HCT116 (cell line): ENCODE measurements at regions not wholly inside any gene's neighbourhood (a gene's known extent, or its start where the extent isn't known, plus 50 kb on each side); places are given as distances from the start of the nearest gene placed in this dataset.

Experiments used
- ATAC-seq: fragments of 200-7000 bp; cut with Tn5 transposase; 2 replicates; pipeline ENCODE4 v1.9.1; 2020; ENCODE audit warnings: mild to moderate bottlenecking, moderate library complexity
- BruUV-seq: library from RNA; stranded (reverse); fragments of 400-500 nt; replicated peaks from 2 replicates; lab custom pipeline; 2021; lab: Mats Ljungman, UMichigan
- CTCF ChIA-PET: fragments of 300-600 bp; sonication (Branson Sonifier 250); formaldehyde crosslinking; loops from one replicate; lab custom pipeline; 2021; ENCODE audit warnings: antibody characterized with exemption; lab: Charles Lee
- POLR2A ChIA-PET: fragments of 300-600, 350-600 bp; sonication (Branson Sonifier 250); formaldehyde crosslinking; loops from one replicate; lab custom pipeline; 2021; ENCODE audit warnings: antibody characterized with exemption; lab: Charles Lee
- RAD21 ChIA-PET, 2 experiments: fragments of 300-600 bp; sonication (Branson Sonifier 250); formaldehyde crosslinking; loops; one replicate each; lab custom pipeline; 2023; ENCODE audit warnings: low total read pairs in 2 of 2; ENCODE audit not compliant: uncharacterized antibody in 2 of 2, unreplicated experiment in 2 of 2, low non-redundant PET in 1 of 2; lab: Charles Lee
- DNase-seq: peaks from one replicate; pipeline ENCODE4 v3.0.0-alpha.2; 2010; ENCODE audit warnings: low read depth, low spot score
- H2AFZ ChIP-seq: fragments of 200-600 bp; shearing (Covaris generic), sonication (generic); 2 replicates; pipeline ENCODE4 v1.6.1; 2017; ENCODE audit warnings: low read depth, mixed run types, mixed read lengths, antibody characterized with exemption, low read length; ENCODE audit not compliant: poor library complexity, severe bottlenecking
- H3K27ac ChIP-seq: 2 replicates; pipeline ENCODE4 v1.5.1; 2012; ENCODE audit warnings: low read depth, low read length
- H3K27me3 ChIP-seq: fragments of 200-600 bp; sonication (generic); 2 replicates; pipeline ENCODE4 v1.6.1; 2016; ENCODE audit warnings: mixed run types, low read length, mixed read lengths; ENCODE audit not compliant: insufficient read depth
- H3K36me3 ChIP-seq, 2 experiments: fragments of 200-500 bp in 1 of 2; fragments of 200-600 bp in 1 of 2; sonication (Bioruptor generic) in 1 of 2; sonication (generic) in 1 of 2; 2 replicates each; pipeline versions ENCODE4 v1.5.1 to v1.6.1; 2014 to 2016; ENCODE audit warnings: low read length in 2 of 2, inconsistent platforms in 1 of 2, mixed read lengths in 1 of 2, mixed run types in 1 of 2; ENCODE audit not compliant: insufficient read depth in 2 of 2, control insufficient read depth in 1 of 2
- H3K4me1 ChIP-seq, 2 experiments: fragments of 200-600 bp in 1 of 2; sonication (generic) in 1 of 2; 2 replicates each; pipeline versions ENCODE4 v1.5.1 to v1.6.1; 2012 to 2017; ENCODE audit warnings: low read length in 2 of 2, inconsistent platforms in 1 of 2, mild to moderate bottlenecking in 1 of 2, mixed read lengths in 1 of 2, mixed run types in 1 of 2, moderate library complexity in 1 of 2; ENCODE audit not compliant: insufficient read depth in 2 of 2, control insufficient read depth in 1 of 2
- H3K4me2 ChIP-seq: fragments of 200-600 bp; sonication (generic); 2 replicates; pipeline ENCODE4 v1.6.1; 2017; ENCODE audit warnings: mixed run types, low read length, mixed read lengths
- H3K4me3 ChIP-seq, 2 experiments: fragments of 200-600 bp in 1 of 2; sonication (generic) in 1 of 2; replicated peaks in 1 of 2; 2 replicates each; pipeline ENCODE4 v1.5.1; 2011 to 2016; ENCODE audit warnings: low read length in 2 of 2, control low read depth in 1 of 2, low read depth in 1 of 2, mild to moderate bottlenecking in 1 of 2, mixed read lengths in 1 of 2, mixed run types in 1 of 2
- H3K79me2 ChIP-seq: fragments of 200-600 bp; sonication (generic); 2 replicates; pipeline ENCODE4 v1.6.1; 2017; ENCODE audit warnings: mild to moderate bottlenecking, mixed run types, low read length, moderate library complexity, mixed read lengths; ENCODE audit not compliant: insufficient read depth
- H3K9ac ChIP-seq: fragments of 200-600 bp; sonication (generic); 2 replicates; pipeline ENCODE4 v1.6.1; 2016; ENCODE audit warnings: low read length, mixed read lengths
- H3K9me2 ChIP-seq: fragments of 200-600 bp; sonication (generic), shearing (Covaris generic); 2 replicates; pipeline ENCODE4 v1.6.1; 2017; ENCODE audit warnings: mixed run types, mild to moderate bottlenecking, moderate library complexity; ENCODE audit not compliant: insufficient read depth
- H3K9me3 ChIP-seq, 2 experiments: fragments of 200-500 bp in 1 of 2; fragments of 200-600 bp in 1 of 2; sonication (Bioruptor generic) in 1 of 2; sonication (generic) in 1 of 2; 2 replicates each; pipeline ENCODE4 v1.6.1; 2014 to 2017; ENCODE audit warnings: low read length in 2 of 2, mixed read lengths in 2 of 2, inconsistent platforms in 1 of 2, low read depth in 1 of 2, mild to moderate bottlenecking in 1 of 2, mixed run types in 1 of 2, moderate library complexity in 1 of 2; ENCODE audit not compliant: control insufficient read depth in 1 of 2, insufficient read depth in 1 of 2
- H4K20me1 ChIP-seq: fragments of 200-600 bp; sonication (generic), shearing (Covaris generic); 2 replicates; pipeline ENCODE4 v1.6.1; 2017; ENCODE audit warnings: mixed run types, mild to moderate bottlenecking, moderate library complexity; ENCODE audit not compliant: insufficient read depth
- CEBPB ChIP-seq: IDR thresholded peaks from 2 replicates; pipeline ENCODE4 v1.6.1; 2012; ENCODE audit warnings: low read depth
- EZH2 ChIP-seq: fragments of 200-600 bp; sonication (generic); IDR thresholded peaks from 2 replicates; pipeline ENCODE4 v1.6.1; 2017; ENCODE audit warnings: antibody characterized with exemption, mixed run types
- EZH2phosphoT487 ChIP-seq: fragments of 200-600 bp; IDR thresholded peaks from 2 replicates; pipeline ENCODE4 v1.6.1; 2018; ENCODE audit warnings: antibody characterized with exemption, borderline replicate concordance
- FOSL1 ChIP-seq: IDR thresholded peaks from 2 replicates; pipeline ENCODE4 v1.6.1; 2012; ENCODE audit warnings: low read depth
- JUND ChIP-seq: IDR thresholded peaks from 2 replicates; pipeline ENCODE4 v1.6.1; 2012
- POLR2AphosphoS5 ChIP-seq: IDR thresholded peaks from 2 replicates; pipeline ENCODE4 v1.6.1; 2011; ENCODE audit warnings: mild to moderate bottlenecking, low read depth, low read length, moderate library complexity
- RAD21 ChIP-seq: IDR thresholded peaks from 2 replicates; pipeline ENCODE4 v1.6.1; 2012; ENCODE audit warnings: low read depth, mild to moderate bottlenecking
- REST ChIP-seq: IDR thresholded peaks from 2 replicates; pipeline ENCODE4 v1.6.1; 2012; ENCODE audit warnings: low read depth
- SP1 ChIP-seq: IDR thresholded peaks from 2 replicates; pipeline ENCODE4 v1.6.1; 2012; ENCODE audit warnings: low read depth
- SRF ChIP-seq: IDR thresholded peaks from 2 replicates; pipeline ENCODE4 v1.6.1; 2012; ENCODE audit warnings: low read depth
- YY1 ChIP-seq: IDR thresholded peaks from 2 replicates; pipeline ENCODE4 v1.6.1; 2011; ENCODE audit warnings: low read length, low read depth, moderate library complexity, mild to moderate bottlenecking; ENCODE audit not compliant: insufficient replicate concordance; ENCODE audit errors: extremely low read depth
- ZBTB33 ChIP-seq: IDR thresholded peaks from 2 replicates; pipeline ENCODE4 v1.6.1; 2011; ENCODE audit warnings: mild to moderate bottlenecking, low read length, moderate library complexity; ENCODE audit not compliant: insufficient replicate concordance; ENCODE audit errors: extremely low read depth
- ZFX ChIP-seq: fragments of 450-650 bp; IDR thresholded peaks from 2 replicates; pipeline ENCODE4 v1.6.1; 2017
- ZNF274 ChIP-seq: fragments of 200-500 bp; sonication (Bioruptor generic); IDR thresholded peaks from 2 replicates; pipeline ENCODE4 v1.6.1; 2014; ENCODE audit warnings: mild to moderate bottlenecking, low read depth, low read length, inconsistent platforms
- intact Hi-C: fragments of 100-400 bp; cut with micrococcal nuclease; formaldehyde crosslinking; loops from 2 replicates; pipeline ENCODE4 v1.10.0; 2022
- TF ChIP-seq, protein P1 (sequence below): IDR thresholded peaks from 2 replicates; pipeline ENCODE4 v1.6.1; 2012
- TF ChIP-seq, protein P2 (sequence below), 3 experiments: fragments of 200-600 bp in 1 of 3; sonication (generic) in 1 of 3; IDR thresholded peaks in 2 of 3; conservative IDR thresholded peaks in 1 of 3; 2 replicates each; pipeline ENCODE4 v1.5.1; 2012 to 2017; ENCODE audit warnings: low read depth in 2 of 3, low read length in 2 of 3, antibody characterized with exemption in 1 of 3, borderline replicate concordance in 1 of 3, control low read depth in 1 of 3, mild to moderate bottlenecking in 1 of 3, mixed read lengths in 1 of 3, mixed run types in 1 of 3, moderate library complexity in 1 of 3; ENCODE audit not compliant: insufficient read depth in 1 of 3

DNA sequence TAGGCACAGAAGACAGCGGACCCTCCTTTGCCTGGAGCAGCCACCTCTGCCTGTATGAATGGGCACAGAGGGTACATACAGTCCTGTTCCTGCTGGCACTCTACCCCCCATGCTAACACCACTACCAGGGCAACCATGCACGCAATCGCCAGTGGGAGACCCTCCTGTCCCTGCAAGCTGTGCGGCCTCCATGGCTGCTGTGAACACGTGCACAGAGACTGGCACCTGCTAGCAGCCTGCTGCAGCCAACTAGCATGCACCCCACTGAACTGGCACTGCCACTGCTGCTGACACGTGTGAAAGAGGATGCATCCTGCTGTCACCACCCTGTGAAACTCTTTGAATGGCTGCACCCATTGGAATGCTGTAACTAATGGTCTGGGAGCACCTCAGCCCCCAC is 885.2 kb upstream of the ARRDC3 start:
- ChIA-PET CTCF (no interaction called here), RAD21 (no interaction called here)
- no peak overlapping the region for H3K4me3 ChIP-seq

More for the DNA sequence above, 885.2 kb upstream of the ARRDC3 start:
- H3K27me3 ChIP-seq = no peaks in the 10 kb centered on the region
- no peaks in the 10 kb centered on the region for H3K9me3 ChIP-seq
- H3K9ac ChIP-seq = no peak overlapping the region
- no peaks in the 10 kb centered on the region for H4K20me1 ChIP-seq
- no TSS peak for BruUV-seq
- no peak overlapping the region for H2AFZ ChIP-seq
- intact Hi-C loops = no loop called here
- no peak for TF ChIP-seq POLR2AphosphoS5
- no peak for TF ChIP-seq RAD21
- TF ChIP-seq EZH2 = no peak
- TF ChIP-seq CEBPB = no peak
- no peak for TF ChIP-seq REST
- TF ChIP-seq SRF = no peak
- TF ChIP-seq, protein P1, sequence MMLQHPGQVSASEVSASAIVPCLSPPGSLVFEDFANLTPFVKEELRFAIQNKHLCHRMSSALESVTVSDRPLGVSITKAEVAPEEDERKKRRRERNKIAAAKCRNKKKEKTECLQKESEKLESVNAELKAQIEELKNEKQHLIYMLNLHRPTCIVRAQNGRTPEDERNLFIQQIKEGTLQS = no peak
- TF ChIP-seq YY1 = no peak
- TF ChIP-seq SP1 = no peak
- no peak for TF ChIP-seq FOSL1
- TF ChIP-seq EZH2phosphoT487 = no peak
- TF ChIP-seq ZFX = no peak
- TF ChIP-seq ZBTB33 = no peak
- TF ChIP-seq JUND = no peak
- TF ChIP-seq, protein P2, sequence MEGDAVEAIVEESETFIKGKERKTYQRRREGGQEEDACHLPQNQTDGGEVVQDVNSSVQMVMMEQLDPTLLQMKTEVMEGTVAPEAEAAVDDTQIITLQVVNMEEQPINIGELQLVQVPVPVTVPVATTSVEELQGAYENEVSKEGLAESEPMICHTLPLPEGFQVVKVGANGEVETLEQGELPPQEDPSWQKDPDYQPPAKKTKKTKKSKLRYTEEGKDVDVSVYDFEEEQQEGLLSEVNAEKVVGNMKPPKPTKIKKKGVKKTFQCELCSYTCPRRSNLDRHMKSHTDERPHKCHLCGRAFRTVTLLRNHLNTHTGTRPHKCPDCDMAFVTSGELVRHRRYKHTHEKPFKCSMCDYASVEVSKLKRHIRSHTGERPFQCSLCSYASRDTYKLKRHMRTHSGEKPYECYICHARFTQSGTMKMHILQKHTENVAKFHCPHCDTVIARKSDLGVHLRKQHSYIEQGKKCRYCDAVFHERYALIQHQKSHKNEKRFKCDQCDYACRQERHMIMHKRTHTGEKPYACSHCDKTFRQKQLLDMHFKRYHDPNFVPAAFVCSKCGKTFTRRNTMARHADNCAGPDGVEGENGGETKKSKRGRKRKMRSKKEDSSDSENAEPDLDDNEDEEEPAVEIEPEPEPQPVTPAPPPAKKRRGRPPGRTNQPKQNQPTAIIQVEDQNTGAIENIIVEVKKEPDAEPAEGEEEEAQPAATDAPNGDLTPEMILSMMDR (IDR thresholded peaks at IDR 0.05 in 2 of 3, conservative IDR thresholded peaks at IDR 0.05 in 1 of 3; ENCODE audit: borderline replicate concordance in 1 of 3, insufficient read depth in 1 of 3, low read depth in 2 of 3, low read length in 2 of 3) = no peak
- TF ChIP-seq ZNF274 = no peak
- H3K36me3 ChIP-seq = no peaks in the 10 kb centered on the region
- no peaks in the 10 kb centered on the region for H3K4me1 ChIP-seq
- DNase-seq (no peak), ATAC-seq (no peak)
- POLR2A ChIA-PET = no interaction called here
- no peaks in the 10 kb centered on the region for H3K79me2 ChIP-seq
- H3K4me2 ChIP-seq = no peak overlapping the region
- no peak overlapping the region for H3K27ac ChIP-seq
- no peaks in the 10 kb centered on the region for H3K9me2 ChIP-seq
